ENCODE measurements at regions not wholly inside any gene's neighbourhood (a gene's known extent, or its start where the extent isn't known, plus 50 kb on each side); places are given as distances from the start of the nearest gene placed in this dataset.

GRCh38 chr21:26759731-26760130 is 85.5 kb downstream of the ADAMTS1 start:
- TF ChIP-seq CTCF (IDR thresholded peaks at IDR 0.05; ENCODE audit: extremely low read depth in 1 of 2, insufficient read depth in 1 of 2, low read depth in 1 of 2, low read length in 2 of 2): no peak
- TF ChIP-seq POLR2AphosphoS5 (IDR thresholded peaks at IDR 0.05; ENCODE audit: insufficient read depth, low read depth, low read length): no peak
- no peak for TF ChIP-seq MAX (IDR thresholded peaks at IDR 0.05; ENCODE audit: insufficient read depth, insufficient read length)
- TF ChIP-seq POLR2A (IDR thresholded peaks at IDR 0.05; ENCODE audit: low read depth, low read length): no peak
- no peak for TF ChIP-seq EZH2 (IDR thresholded peaks at IDR 0.05; ENCODE audit: borderline replicate concordance, low read depth, low read length, severe bottlenecking)
- no peak for TF ChIP-seq MYC (IDR thresholded peaks at IDR 0.05; ENCODE audit: low read depth, low read length)
